Loucy (cell line): ENCODE measurements at regions not wholly inside any gene's neighbourhood (a gene's known extent, or its start where the extent isn't known, plus 50 kb on each side); places are given as distances from the start of the nearest gene placed in this dataset.

Experiments
- CTCF ChIP-seq: fragments of 200-600 bp; sonication (generic); conservative IDR thresholded peaks from 2 replicates; pipeline ENCODE4 v1.5.1; 2014; ENCODE audit warnings: mild to moderate bottlenecking, antibody characterized with exemption, low read length
- EZH2phosphoT487 ChIP-seq: fragments of 200-600 bp; IDR thresholded peaks from 2 replicates; pipeline ENCODE4 v1.6.1; 2018; ENCODE audit warnings: antibody characterized with exemption, mild to moderate bottlenecking, moderate library complexity, borderline replicate concordance

DNA sequence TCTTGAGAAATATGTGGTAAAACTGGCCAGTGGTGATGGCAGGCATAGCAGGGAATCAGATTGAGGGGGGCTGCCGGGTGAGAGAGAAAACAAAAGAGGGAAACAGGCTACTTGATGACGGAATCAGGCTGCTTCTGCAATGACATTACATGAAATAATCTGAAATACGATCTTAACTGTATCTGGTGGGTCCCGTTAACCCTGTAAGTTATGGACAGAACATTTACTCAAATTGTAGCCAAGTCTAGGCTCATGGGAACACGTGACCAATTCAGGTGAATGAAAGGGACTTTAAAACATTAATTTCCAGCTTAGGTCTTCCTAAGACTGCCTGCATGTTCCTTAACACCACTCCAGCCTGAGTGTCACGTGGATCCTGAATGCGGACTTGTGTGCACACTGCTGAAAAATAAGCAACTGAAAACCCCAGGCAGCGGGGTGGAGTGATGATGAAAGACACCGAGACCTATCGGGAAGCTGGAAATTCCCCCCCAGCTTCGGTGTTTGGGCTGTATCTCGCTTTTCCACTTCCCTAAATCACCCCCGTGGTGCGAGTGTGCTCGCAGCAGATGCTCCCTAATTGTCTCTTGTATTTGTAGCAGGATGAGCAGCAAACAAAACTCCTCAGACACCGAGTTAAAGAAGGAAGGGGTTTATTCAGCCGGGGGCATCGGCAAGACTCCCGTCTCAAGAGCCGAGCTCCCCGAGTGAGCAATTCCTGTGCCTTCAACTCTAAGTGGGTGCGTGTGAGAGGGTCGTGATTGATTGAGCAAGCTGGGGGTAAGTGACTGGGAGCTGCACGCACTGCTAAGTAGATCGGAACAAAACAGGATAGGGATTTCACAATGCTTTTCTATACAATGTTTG lies 145.0 kb upstream of the GRK3 start:
- TF ChIP-seq CTCF, result no peak
- TF ChIP-seq EZH2phosphoT487, result no peak
